ENCODE measurements at regions not wholly inside any gene's neighbourhood (a gene's known extent, or its start where the extent isn't known, plus 50 kb on each side); places are given as distances from the start of the nearest gene placed in this dataset.

DNA sequence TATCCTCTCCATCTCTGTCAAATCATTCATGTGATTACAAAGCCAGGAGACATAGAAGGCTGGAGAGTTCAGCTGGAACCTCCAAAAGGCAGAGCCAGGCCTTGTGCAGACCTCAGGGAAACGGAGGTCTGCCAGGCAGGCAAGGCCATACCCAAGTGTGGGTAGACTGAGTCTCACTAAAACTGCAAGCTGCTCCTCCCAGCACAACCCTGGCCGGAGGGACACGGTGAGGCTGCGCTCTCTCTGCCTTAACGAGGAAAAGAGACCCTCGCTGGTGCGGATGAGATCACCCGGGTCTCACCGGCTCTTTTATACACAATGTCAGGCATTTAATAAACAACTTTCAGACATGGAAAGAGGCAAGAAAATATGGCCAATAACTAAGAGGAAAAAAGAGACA is 66.1 kb upstream of the INPP5A start:
- ChIA-PET CTCF (no interaction called here), POLR2A (ENCODE audit: unreplicated experiment) (no interaction called here)
- Histone ChIP-seq H3K9me3 (ENCODE audit: low read length) (no peaks in the 10 kb centered on the region), H3K27ac (ENCODE audit: low read length) (no peak overlapping the region), H3K9ac (ENCODE audit: low read length) (no peak overlapping the region), H3K79me2 (ENCODE audit: low read length) (no peaks in the 10 kb centered on the region), H3K9me2 (replicated peaks; ENCODE audit: low read length) (no peaks in the 10 kb centered on the region), H3K36me3 (ENCODE audit: low read depth, low read length) (no peaks in the 10 kb centered on the region), H3K27me3 (ENCODE audit: low read length) (no peaks in the 10 kb centered on the region), H3K4me1 (ENCODE audit: insufficient read depth, low read length) (no peaks in the 10 kb centered on the region), H3F3A (ENCODE audit: low read length, unreplicated experiment) (no peaks in the 10 kb centered on the region), H2AFZ (ENCODE audit: low read length) (no peak overlapping the region), H3K4me3 (ENCODE audit: low read length) (no peak overlapping the region), H4K20me1 (ENCODE audit: low read length) (no peaks in the 10 kb centered on the region), H3K4me2 (ENCODE audit: low read length) (no peak overlapping the region)
- ATAC-seq = no peak
- intact Hi-C loops (cut with micrococcal nuclease) = loop anchor here (5.0 kb wide), 1 partner anchor 46 kb away; no protein-coding TSS in a partner anchor
- TF ChIP-seq, protein P1, sequence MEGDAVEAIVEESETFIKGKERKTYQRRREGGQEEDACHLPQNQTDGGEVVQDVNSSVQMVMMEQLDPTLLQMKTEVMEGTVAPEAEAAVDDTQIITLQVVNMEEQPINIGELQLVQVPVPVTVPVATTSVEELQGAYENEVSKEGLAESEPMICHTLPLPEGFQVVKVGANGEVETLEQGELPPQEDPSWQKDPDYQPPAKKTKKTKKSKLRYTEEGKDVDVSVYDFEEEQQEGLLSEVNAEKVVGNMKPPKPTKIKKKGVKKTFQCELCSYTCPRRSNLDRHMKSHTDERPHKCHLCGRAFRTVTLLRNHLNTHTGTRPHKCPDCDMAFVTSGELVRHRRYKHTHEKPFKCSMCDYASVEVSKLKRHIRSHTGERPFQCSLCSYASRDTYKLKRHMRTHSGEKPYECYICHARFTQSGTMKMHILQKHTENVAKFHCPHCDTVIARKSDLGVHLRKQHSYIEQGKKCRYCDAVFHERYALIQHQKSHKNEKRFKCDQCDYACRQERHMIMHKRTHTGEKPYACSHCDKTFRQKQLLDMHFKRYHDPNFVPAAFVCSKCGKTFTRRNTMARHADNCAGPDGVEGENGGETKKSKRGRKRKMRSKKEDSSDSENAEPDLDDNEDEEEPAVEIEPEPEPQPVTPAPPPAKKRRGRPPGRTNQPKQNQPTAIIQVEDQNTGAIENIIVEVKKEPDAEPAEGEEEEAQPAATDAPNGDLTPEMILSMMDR (conservative IDR thresholded peaks at IDR 0.05; ENCODE audit: low read depth, low read length) = no peak
- TF ChIP-seq EZH2 (IDR thresholded peaks at IDR 0.05; ENCODE audit: low read length, unreplicated experiment) (no peak), EZH2phosphoT487 (IDR thresholded peaks at IDR 0.05; ENCODE audit: borderline replicate concordance, low read length) (no peak)
- DNase-seq = no peak
- no TSS peak for BruUV-seq (replicated peaks)

- Histone ChIP-seq H4K20me1 (ENCODE audit: low read length) (no peaks in the 10 kb centered on the region), H3K4me1 (ENCODE audit: insufficient read depth, low read length) (no peaks in the 10 kb centered on the region), H3K27ac (ENCODE audit: low read length) (no peak overlapping the region), H3K4me3 (ENCODE audit: low read length) (no peak overlapping the region), H3F3A (ENCODE audit: low read length, unreplicated experiment) (no peaks in the 10 kb centered on the region), H3K9me2 (replicated peaks; ENCODE audit: low read length) (no peaks in the 10 kb centered on the region), H3K27me3 (ENCODE audit: low read length) (no peaks in the 10 kb centered on the region), H2AFZ (ENCODE audit: low read length) (no peak overlapping the region), H3K4me2 (ENCODE audit: low read length) (no peak overlapping the region), H3K9me3 (ENCODE audit: low read length) (no peaks in the 10 kb centered on the region), H3K79me2 (ENCODE audit: low read length) (no peaks in the 10 kb centered on the region), H3K9ac (ENCODE audit: low read length) (no peak overlapping the region), H3K36me3 (ENCODE audit: low read depth, low read length) (no peaks in the 10 kb centered on the region)
- TF ChIP-seq EZH2phosphoT487 (IDR thresholded peaks at IDR 0.05; ENCODE audit: borderline replicate concordance, low read length) (no peak), EZH2 (IDR thresholded peaks at IDR 0.05; ENCODE audit: low read length, unreplicated experiment) (no peak)
- TF ChIP-seq, protein P1 (conservative IDR thresholded peaks at IDR 0.05; ENCODE audit: low read depth, low read length) = no peak
- CTCF ChIA-PET = no interaction called here
- no TSS peak for BruUV-seq (replicated peaks)
- intact Hi-C loops (cut with micrococcal nuclease) = no loop called here
- POLR2A ChIA-PET (ENCODE audit: unreplicated experiment) = no interaction called here
- no peak for ATAC-seq
- DNase-seq = no peak
Observed at GRCh38 chr10:132475086-132475485, 62.5 kb upstream of the INPP5A start.

- no peaks in the 10 kb centered on the region for H3K79me2 ChIP-seq (ENCODE audit: low read length)
- intact Hi-C loops (cut with micrococcal nuclease) = no loop called here
- H4K20me1 ChIP-seq (ENCODE audit: low read length) = no peaks in the 10 kb centered on the region
- no peak overlapping the region for H3K27ac ChIP-seq (ENCODE audit: low read length)
- H3F3A ChIP-seq (ENCODE audit: low read length, unreplicated experiment) = no peaks in the 10 kb centered on the region
- no peak for ATAC-seq
- no peak overlapping the region for H3K4me3 ChIP-seq (ENCODE audit: low read length)
- CTCF ChIA-PET = no interaction called here
- no peaks in the 10 kb centered on the region for H3K36me3 ChIP-seq (ENCODE audit: low read depth, low read length)
- no peak overlapping the region for H3K4me2 ChIP-seq (ENCODE audit: low read length)
- no peak for TF ChIP-seq EZH2phosphoT487 (IDR thresholded peaks at IDR 0.05; ENCODE audit: borderline replicate concordance, low read length)
- TF ChIP-seq, protein P1 (conservative IDR thresholded peaks at IDR 0.05; ENCODE audit: low read depth, low read length) = no peak
- no peak for TF ChIP-seq EZH2 (IDR thresholded peaks at IDR 0.05; ENCODE audit: low read length, unreplicated experiment)
- no TSS peak for BruUV-seq (replicated peaks)
- H3K9me2 ChIP-seq (replicated peaks; ENCODE audit: low read length) = no peaks in the 10 kb centered on the region
- H2AFZ ChIP-seq (ENCODE audit: low read length) = no peak overlapping the region
- H3K9ac ChIP-seq (ENCODE audit: low read length) = no peak overlapping the region
- no peaks in the 10 kb centered on the region for H3K27me3 ChIP-seq (ENCODE audit: low read length)
- no peaks in the 10 kb centered on the region for H3K9me3 ChIP-seq (ENCODE audit: low read length)
- no peaks in the 10 kb centered on the region for H3K4me1 ChIP-seq (ENCODE audit: insufficient read depth, low read length)
- no peak for DNase-seq
- POLR2A ChIA-PET (ENCODE audit: unreplicated experiment) = no interaction called here
Observed at GRCh38 chr10:132476146-132477065, 61.2 kb upstream of the INPP5A start.
